B cell (primary cell): ENCODE measurements at regions not wholly inside any gene's neighbourhood (a gene's known extent, or its start where the extent isn't known, plus 50 kb on each side); places are given as distances from the start of the nearest gene placed in this dataset.

Experiments
- ATAC-seq: fragments of 200-7000 bp; cut with Tn5 transposase; one replicate; pipeline ENCODE4 v1.10.0; 2021; ENCODE audit warnings: low read depth, mild to moderate bottlenecking, moderate number of reproducible peaks, moderate library complexity
- CTCF ChIA-PET: fragments of 350-600 bp; sonication (Branson Sonifier 250); formaldehyde crosslinking; loops from one replicate; lab custom pipeline; 2021; ENCODE audit warnings: antibody characterized with exemption, inconsistent platforms; lab: Charles Lee
- POLR2A ChIA-PET: fragments of 350-600 bp; sonication (Branson Sonifier 250); formaldehyde crosslinking; loops from one replicate; lab custom pipeline; 2021; ENCODE audit warnings: antibody characterized with exemption; lab: Charles Lee
- DNase-seq: peaks from one replicate; pipeline ENCODE4 v3.0.0; 2013
- H2AFZ ChIP-seq: 2 replicates; pipeline ENCODE4 v1.6.1; 2012; ENCODE audit warnings: mild to moderate bottlenecking, low read depth, low read length; ENCODE audit not compliant: insufficient read depth, poor library complexity, severe bottlenecking
- H3K27ac ChIP-seq, 2 donors: 1 replicate in 1 of 2; 2 replicates in 1 of 2; pipeline ENCODE4 v1.5.1; 2012 to 2013; ENCODE audit warnings: low read length in 2 of 2, mild to moderate bottlenecking in 2 of 2, moderate library complexity in 1 of 2
- H3K27me3 ChIP-seq, 4 experiments: fragments of 200-600 bp in 1 of 4; sonication (generic) in 1 of 4; replicated peaks in 1 of 4; 1 replicate in 2 of 4; 2 replicates in 2 of 4; pipeline versions ENCODE4 v1.6.1 to v1.7.0; 2013 to 2016; ENCODE audit warnings: low read length in 3 of 4, mild to moderate bottlenecking in 2 of 4, mixed read lengths in 1 of 4, moderate library complexity in 1 of 4; ENCODE audit not compliant: insufficient read depth in 4 of 4, control insufficient read depth in 3 of 4; ENCODE audit errors: control extremely low read depth in 1 of 4
- H3K36me3 ChIP-seq, 2 experiments: replicated peaks in 1 of 2; 1 replicate in 1 of 2; 2 replicates in 1 of 2; pipeline versions ENCODE4 v1.6.1 to v1.7.1; 2013; ENCODE audit warnings: low read length in 1 of 2; ENCODE audit not compliant: insufficient read depth in 2 of 2, control insufficient read depth in 1 of 2; ENCODE audit errors: control extremely low read depth in 1 of 2, extremely low read depth in 1 of 2
- H3K4me1 ChIP-seq, 2 donors: fragments of 200-600 bp in 1 of 2; sonication (generic) in 1 of 2; 1 replicate in 1 of 2; 2 replicates in 1 of 2; pipeline versions ENCODE4 v1.5.1 to v1.6.1; 2013 to 2017; ENCODE audit warnings: low read length in 2 of 2; ENCODE audit not compliant: control insufficient read depth in 2 of 2, insufficient read depth in 2 of 2
- H3K4me2 ChIP-seq: replicated peaks from 2 replicates; pipeline ENCODE3; 2012; ENCODE audit warnings: mild to moderate bottlenecking, low read depth, low read length; ENCODE audit not compliant: poor library complexity, severe bottlenecking
- H3K4me3 ChIP-seq, 5 experiments: fragments of 200-600 bp in 1 of 5; sonication (generic) in 1 of 5; 1 replicate in 3 of 5; 2 replicates in 2 of 5; pipeline versions ENCODE4 v1.5.1 to v1.7.0; 2011 to 2016; ENCODE audit warnings: low read length in 4 of 5, mild to moderate bottlenecking in 4 of 5, low read depth in 2 of 5, control low read depth in 1 of 5, moderate library complexity in 1 of 5; ENCODE audit not compliant: insufficient read depth in 1 of 5; ENCODE audit errors: control extremely low read depth in 1 of 5, extremely low read depth in 1 of 5
- H3K79me2 ChIP-seq: fragments of 200-600 bp; sonication (generic); one replicate; pipeline ENCODE4 v1.6.0; 2016; ENCODE audit warnings: low read length; ENCODE audit not compliant: control insufficient read depth, insufficient read depth
- H3K9ac ChIP-seq: fragments of 200-600 bp; sonication (generic); 2 replicates; pipeline ENCODE4 v1.6.1; 2017; ENCODE audit warnings: mild to moderate bottlenecking, low read length, moderate library complexity
- H3K9me3 ChIP-seq, 3 donors: one replicate each; pipeline versions ENCODE4 v1.6.1 to v1.7.1; 2013; ENCODE audit warnings: low read length in 2 of 3; ENCODE audit not compliant: control insufficient read depth in 2 of 3, insufficient read depth in 1 of 3; ENCODE audit errors: control extremely low read depth in 1 of 3
- H4K20me1 ChIP-seq: 2 replicates; pipeline ENCODE4 v1.6.0; 2012; ENCODE audit warnings: mild to moderate bottlenecking, low read length; ENCODE audit not compliant: insufficient read depth, control insufficient read depth, poor library complexity, severe bottlenecking
- H3K27ac Mint-ChIP-seq: one replicate; pipeline ENCODE4 v1.8.0; 2021; ENCODE audit warnings: mixed read lengths
- H3K27me3 Mint-ChIP-seq: one replicate; pipeline ENCODE4 v1.8.0; 2021; ENCODE audit warnings: mixed read lengths
- H3K4me1 Mint-ChIP-seq: one replicate; pipeline ENCODE4 v1.8.0; 2021; ENCODE audit warnings: mixed read lengths
- H3K4me3 Mint-ChIP-seq: one replicate; pipeline ENCODE4 v1.8.0; 2021; ENCODE audit warnings: mixed read lengths
- H3K9me3 Mint-ChIP-seq: one replicate; pipeline ENCODE4 v1.8.0; 2022; ENCODE audit warnings: mixed read lengths; ENCODE audit not compliant: insufficient read depth
- CTCF ChIP-seq: fragments of 200-600 bp; IDR thresholded peaks from one replicate; pipeline ENCODE4 v1.8.0; 2022; ENCODE audit warnings: antibody characterized with exemption, mild to moderate bottlenecking
- EZH2 ChIP-seq: IDR thresholded peaks from 2 replicates; pipeline ENCODE4 v1.6.1; 2012; ENCODE audit warnings: borderline replicate concordance, low read depth, mild to moderate bottlenecking, moderate library complexity, low read length; ENCODE audit not compliant: insufficient read depth, poor library complexity, severe bottlenecking
- WGBS: methylation state at CpG from one replicate; pipeline ENCODE4 v1.1.5; 2013; ENCODE audit warnings: missing lambda C conversion rate; ENCODE audit not compliant: insufficient coverage; 5-methylcytosine and 5-hydroxymethylcytosine counted together
- intact Hi-C: fragments of 100-400 bp; cut with micrococcal nuclease; formaldehyde crosslinking; loops from one replicate; pipeline ENCODE4 v1.10.0; 2022

- POLR2A ChIA-PET = no interaction called here
- no peak for ATAC-seq
Observed at GRCh38 chr1:55585402-55585792, 370.2 kb upstream of the USP24 start.

More at GRCh38 chr1:55585402-55585792, 370.2 kb upstream of the USP24 start:
- peaks cover 16% of the 10 kb centered on the region for H3K27me3 Mint-ChIP-seq
- WGBS = no CpG with 5 or more reads among the region's 3 CpGs
- no peaks in the 10 kb centered on the region for H3K79me2 ChIP-seq
- H3K27ac Mint-ChIP-seq = no peak overlapping the region
- H3K4me2 ChIP-seq = no peak overlapping the region
- intact Hi-C loops = no loop called here
- no peak overlapping the region for H3K27ac ChIP-seq
- DNase-seq = no peak
- H3K4me1 ChIP-seq = no peaks in the 10 kb centered on the region
- CTCF ChIA-PET = interaction anchor here (1.0 kb wide), 1 partner anchor 1375 kb away, joined by 3 read pairs; no protein-coding TSS in a partner anchor
- no peaks in the 10 kb centered on the region for H4K20me1 ChIP-seq
- no peaks in the 10 kb centered on the region for H3K36me3 ChIP-seq
- no peak overlapping the region for H3K9ac ChIP-seq
- H3K4me1 Mint-ChIP-seq = no peaks in the 10 kb centered on the region
- TF ChIP-seq CTCF = no peak
- TF ChIP-seq EZH2 = no peak
- H2AFZ ChIP-seq = no peak overlapping the region
- H3K9me3 Mint-ChIP-seq = no peaks in the 10 kb centered on the region
- H3K27me3 ChIP-seq = no peaks in the 10 kb centered on the region
- H3K4me3 Mint-ChIP-seq = no peak overlapping the region
- H3K9me3 ChIP-seq = no peaks in the 10 kb centered on the region
- H3K4me3 ChIP-seq = no peak overlapping the region
